ENCODE measurements at regions not wholly inside any gene's neighbourhood (a gene's known extent, or its start where the extent isn't known, plus 50 kb on each side); places are given as distances from the start of the nearest gene placed in this dataset.

- Histone ChIP-seq H3K79me2 (ENCODE audit: control insufficient read depth, insufficient read depth, low read length) (no peaks in the 10 kb centered on the region), H3K27ac (ENCODE audit: insufficient read depth, low read depth, low read length) (no peak overlapping the region), H3K9me1 (replicated peaks; ENCODE audit: control insufficient read depth, extremely low read depth, insufficient read depth, low read length) (no peaks in the 10 kb centered on the region), H3K36me3 (ENCODE audit: control insufficient read depth in 2 of 2, extremely low read depth in 1 of 2, insufficient read depth in 2 of 2, low read length in 2 of 2) (no peaks in the 10 kb centered on the region), H3K27me3 (ENCODE audit: control insufficient read depth in 2 of 2, insufficient read depth in 2 of 2, low read length in 2 of 2) (no peaks in the 10 kb centered on the region), H3K9me3 (replicated peaks; ENCODE audit: control insufficient read depth, insufficient read depth, low read length) (no peaks in the 10 kb centered on the region), H3K4me2 (ENCODE audit: insufficient read depth, low read length) (no peak overlapping the region), H3K4me3 (replicated peaks in 1 of 3; ENCODE audit: insufficient read depth in 1 of 3, low read depth in 1 of 3, low read length in 3 of 3) (no peak overlapping the region), H3K4me1 (ENCODE audit: control insufficient read depth, extremely low read depth, insufficient read depth, low read length) (no peaks in the 10 kb centered on the region), H4K20me1 (replicated peaks; ENCODE audit: control insufficient read depth, extremely low read depth, insufficient read depth, low read length) (no peaks in the 10 kb centered on the region), H2AFZ (ENCODE audit: low read depth, low read length) (no peak overlapping the region), H3K9ac (replicated peaks; ENCODE audit: extremely low read depth, insufficient read depth, low read length) (no peak overlapping the region)
- ChIA-PET POLR2A (no interaction called here), CTCF (no interaction called here)
- no peak for TF ChIP-seq POLR2AphosphoS5 (IDR thresholded peaks at IDR 0.05; ENCODE audit: insufficient read depth, low read depth, low read length)
- TF ChIP-seq CTCF (IDR thresholded peaks at IDR 0.05; ENCODE audit: extremely low read depth in 1 of 2, insufficient read depth in 1 of 2, low read depth in 1 of 2, low read length in 2 of 2), result no peak
- TF ChIP-seq MYC (IDR thresholded peaks at IDR 0.05; ENCODE audit: low read depth, low read length), result no peak
- TF ChIP-seq JUN (IDR thresholded peaks at IDR 0.05; ENCODE audit: borderline replicate concordance, insufficient read depth, insufficient read length, low read depth), result no peak
- no peak for TF ChIP-seq EZH2 (IDR thresholded peaks at IDR 0.05; ENCODE audit: borderline replicate concordance, low read depth, low read length, severe bottlenecking)
- TF ChIP-seq GATA2 (IDR thresholded peaks at IDR 0.05; ENCODE audit: insufficient read depth, insufficient read length, low read depth, low read length), result no peak
- TF ChIP-seq POLR2A (IDR thresholded peaks at IDR 0.05; ENCODE audit: low read depth, low read length), result no peak
- no peak for TF ChIP-seq MAX (IDR thresholded peaks at IDR 0.05; ENCODE audit: insufficient read depth, insufficient read length)
- TF ChIP-seq FOS (IDR thresholded peaks at IDR 0.05; ENCODE audit: borderline replicate concordance, insufficient read depth, low read length), result no peak
- DNase-seq (ENCODE audit: low read depth, low spot score) (no peak), FAIRE-seq (no peak)
- intact Hi-C loops (cut with micrococcal nuclease), result no loop called here
- dilution Hi-C loops (cut with MboI; ENCODE audit: extremely low pct_ligation_motif_present, low sequenced_read_pairs), result no loop called here
- BruUV-seq (replicated peaks), result no TSS peak
Measured at GRCh38 chr13:36616706-36617105, 57.1 kb upstream of the SERTM1 start.
